RWPE1 (cell line): ENCODE measurements at regions not wholly inside any gene's neighbourhood (a gene's known extent, or its start where the extent isn't known, plus 50 kb on each side); places are given as distances from the start of the nearest gene placed in this dataset.

ENCODE experiments used
- CTCF ChIA-PET: fragments of 350-600 bp; sonication (Branson Sonifier 250); formaldehyde crosslinking; extraction: SDS; loops from one replicate; lab custom pipeline; 2021; lab: Yijun Ruan, JAX
- POLR2A ChIA-PET: fragments of 400-600 bp; formaldehyde crosslinking; extraction: SDS; loops from one replicate; lab custom pipeline; 2020; ENCODE audit warnings: antibody characterized with exemption; ENCODE audit not compliant: low non-redundant PET; lab: Yijun Ruan, JAX
- DNase-seq: peaks from one replicate; pipeline ENCODE4 v3.0.0; 2012; ENCODE audit warnings: low spot score
- H3K27ac ChIP-seq: fragments of 450-650 bp; 2 replicates; pipeline ENCODE4 v1.5.1; 2017
- TF ChIP-seq, protein P1 (sequence below): fragments of 450-650 bp; conservative IDR thresholded peaks from 2 replicates; pipeline ENCODE4 v1.5.1; 2017; ENCODE audit warnings: low read depth, mild to moderate bottlenecking

DNA sequence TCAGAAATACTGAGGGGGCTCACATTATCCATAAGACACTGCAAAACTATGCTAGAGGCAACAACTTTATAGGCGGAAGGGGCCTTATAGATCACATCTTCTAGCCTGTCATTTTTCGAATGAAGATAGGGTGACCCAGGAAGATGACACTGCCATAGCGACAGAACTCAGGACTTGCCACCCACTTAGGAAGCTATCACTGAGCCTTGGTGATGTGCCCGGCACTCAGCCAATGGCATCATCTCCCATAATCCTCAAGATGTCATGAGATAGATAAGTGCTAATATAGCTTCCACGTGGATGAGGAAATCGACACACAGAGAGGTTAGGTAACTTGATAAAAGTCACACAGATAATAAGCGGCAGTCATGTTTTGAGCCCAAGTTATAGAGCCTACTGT, 346.6 kb downstream of the DHX15 start:
- ChIA-PET CTCF (interaction anchor here (0.6 kb wide), 1 partner anchor 114 kb away, joined by 4 read pairs; no protein-coding TSS in a partner anchor), POLR2A (no interaction called here)
- TF ChIP-seq, protein P1, sequence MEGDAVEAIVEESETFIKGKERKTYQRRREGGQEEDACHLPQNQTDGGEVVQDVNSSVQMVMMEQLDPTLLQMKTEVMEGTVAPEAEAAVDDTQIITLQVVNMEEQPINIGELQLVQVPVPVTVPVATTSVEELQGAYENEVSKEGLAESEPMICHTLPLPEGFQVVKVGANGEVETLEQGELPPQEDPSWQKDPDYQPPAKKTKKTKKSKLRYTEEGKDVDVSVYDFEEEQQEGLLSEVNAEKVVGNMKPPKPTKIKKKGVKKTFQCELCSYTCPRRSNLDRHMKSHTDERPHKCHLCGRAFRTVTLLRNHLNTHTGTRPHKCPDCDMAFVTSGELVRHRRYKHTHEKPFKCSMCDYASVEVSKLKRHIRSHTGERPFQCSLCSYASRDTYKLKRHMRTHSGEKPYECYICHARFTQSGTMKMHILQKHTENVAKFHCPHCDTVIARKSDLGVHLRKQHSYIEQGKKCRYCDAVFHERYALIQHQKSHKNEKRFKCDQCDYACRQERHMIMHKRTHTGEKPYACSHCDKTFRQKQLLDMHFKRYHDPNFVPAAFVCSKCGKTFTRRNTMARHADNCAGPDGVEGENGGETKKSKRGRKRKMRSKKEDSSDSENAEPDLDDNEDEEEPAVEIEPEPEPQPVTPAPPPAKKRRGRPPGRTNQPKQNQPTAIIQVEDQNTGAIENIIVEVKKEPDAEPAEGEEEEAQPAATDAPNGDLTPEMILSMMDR: no peak
- H3K27ac ChIP-seq: no peak overlapping the region
- no peak for DNase-seq

DNA sequence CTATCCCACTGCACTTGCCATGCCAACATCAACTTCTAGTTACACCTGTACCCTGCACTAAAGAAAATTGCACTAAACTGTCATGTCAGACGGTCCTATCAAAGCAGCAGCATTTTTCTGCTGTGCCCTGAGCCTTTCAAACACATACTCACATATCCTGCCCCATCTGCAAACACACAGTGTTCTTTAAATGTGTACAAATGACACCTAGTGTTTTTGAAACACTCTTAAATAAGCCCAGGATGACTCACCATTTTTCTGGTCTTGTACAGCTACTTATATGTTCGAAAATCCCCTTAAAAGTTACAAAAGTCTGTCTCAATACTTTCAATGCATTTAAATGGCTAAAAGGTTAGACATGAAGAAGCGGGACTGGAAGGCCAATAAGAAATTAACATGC, 346.7 kb upstream of the PPARGC1A start:
- POLR2A ChIA-PET: no interaction called here
- CTCF ChIA-PET: no interaction called here
- TF ChIP-seq, protein P1: no peak
- H3K27ac ChIP-seq: no peak overlapping the region
- DNase-seq: no peak

DNA sequence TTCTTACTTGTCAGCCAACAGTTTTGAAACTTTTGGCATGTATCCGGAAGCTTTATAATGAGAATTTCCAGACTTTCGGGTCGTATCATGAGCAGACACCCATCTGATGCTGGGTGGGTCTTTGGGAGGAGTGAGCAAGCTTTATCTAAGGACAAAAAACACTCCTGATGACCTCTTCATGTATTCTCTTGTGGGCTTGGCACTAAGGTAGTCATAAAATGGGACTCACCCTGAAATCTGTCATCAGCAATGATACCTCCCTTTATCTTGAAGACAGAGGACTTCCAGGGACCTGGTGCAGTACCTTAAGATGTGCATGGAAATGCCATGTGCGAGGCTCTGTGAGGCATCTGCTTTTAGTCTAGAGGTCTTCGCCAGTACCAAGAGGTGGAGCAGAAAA, 346.3 kb upstream of the PPARGC1A start:
- TF ChIP-seq, protein P1: no peak
- ChIA-PET POLR2A (no interaction called here), CTCF (no interaction called here)
- no peak for DNase-seq
- no peak overlapping the region for H3K27ac ChIP-seq

DNA sequence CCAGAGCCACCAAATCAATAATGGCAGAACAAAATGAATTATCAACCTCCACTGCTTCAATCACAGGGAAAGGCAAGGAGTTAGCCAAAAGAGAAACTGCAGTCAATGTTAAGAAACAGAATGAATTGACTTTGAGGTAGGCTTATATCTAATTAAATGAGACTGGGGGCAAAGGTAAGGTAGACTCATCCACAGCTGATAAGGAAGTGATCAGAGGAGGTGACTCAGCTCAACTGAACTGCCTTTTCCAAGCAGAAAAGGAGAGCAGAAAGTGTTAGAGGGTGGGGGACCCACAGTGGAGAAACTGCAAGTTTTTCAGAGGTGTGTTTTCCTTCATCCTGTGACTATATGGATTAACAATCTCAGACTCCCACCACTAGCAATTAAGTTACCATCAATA, 345.8 kb upstream of the PPARGC1A start:
- POLR2A ChIA-PET: no interaction called here
- CTCF ChIA-PET: no interaction called here
- TF ChIP-seq, protein P1: no peak
- H3K27ac ChIP-seq: no peak overlapping the region
- DNase-seq: no peak

DNA sequence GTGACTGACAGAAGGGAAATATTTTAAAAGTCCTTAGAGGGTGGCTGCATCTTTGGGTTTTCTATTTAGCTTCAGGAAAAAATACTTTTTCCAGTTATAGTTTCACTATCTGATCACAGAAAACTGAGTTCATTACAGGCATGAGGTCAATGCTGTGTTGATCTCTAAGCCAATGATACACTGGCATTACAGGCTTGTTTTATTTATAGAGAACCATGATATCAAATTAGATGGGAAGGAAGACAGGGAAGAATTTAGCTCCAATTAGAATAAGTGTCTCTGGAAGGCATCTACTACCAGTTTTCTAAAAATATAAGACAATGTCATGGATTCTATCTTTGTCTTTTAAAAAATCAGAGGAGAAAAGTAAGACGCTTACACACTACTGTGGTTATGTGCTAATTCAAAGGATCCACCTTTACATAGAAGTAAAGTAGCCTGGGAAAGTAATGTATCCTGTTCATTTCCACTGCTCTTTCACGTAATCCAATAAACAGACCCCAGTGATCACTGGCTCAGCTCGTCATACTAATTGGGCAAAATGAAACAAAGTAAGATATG, 344.5 kb upstream of the PPARGC1A start:
- POLR2A ChIA-PET: no interaction called here
- no peak for DNase-seq
- H3K27ac ChIP-seq: no peak overlapping the region
- CTCF ChIA-PET: no interaction called here
- TF ChIP-seq, protein P1: no peak

DNA sequence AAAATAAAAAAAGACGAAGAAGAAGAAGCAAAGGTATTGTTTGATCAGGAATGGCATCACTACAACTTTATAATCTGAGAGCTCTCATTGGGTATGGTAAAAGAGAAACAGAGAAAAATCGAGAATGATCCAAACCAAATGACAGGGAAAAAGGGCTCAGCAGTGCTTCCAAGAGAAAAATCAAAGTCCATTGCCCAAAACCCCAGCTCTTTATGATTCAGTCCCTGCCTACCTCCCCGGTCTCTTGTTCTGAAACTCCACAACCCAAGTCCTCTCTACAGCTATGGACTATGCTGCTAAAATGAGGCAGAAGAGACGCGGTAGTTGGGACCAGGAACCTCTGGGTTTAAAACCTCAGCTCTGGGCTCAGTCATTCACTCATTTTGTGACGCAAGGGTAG, 341.1 kb upstream of the PPARGC1A start:
- CTCF ChIA-PET: interaction anchor here (0.5 kb wide), 1 partner anchor 18 kb away, joined by 6 read pairs; no protein-coding TSS in a partner anchor
- POLR2A ChIA-PET: no interaction called here
- TF ChIP-seq, protein P1: no peak
- no peak overlapping the region for H3K27ac ChIP-seq
- DNase-seq: no peak
